HFF-Myc (cell line): ENCODE measurements at regions not wholly inside any gene's neighbourhood (a gene's known extent, or its start where the extent isn't known, plus 50 kb on each side); places are given as distances from the start of the nearest gene placed in this dataset.

Experiments
- DNase-seq: peaks from one replicate; pipeline ENCODE4 v3.0.0-alpha.2; 2011; ENCODE audit warnings: low read depth; ENCODE audit errors: extremely low read depth
- H3K4me3 ChIP-seq: replicated peaks from 2 replicates; pipeline ENCODE4 v1.5.1; 2011; ENCODE audit warnings: low read depth, mild to moderate bottlenecking, control low read depth, low read length
- CTCF ChIP-seq: IDR thresholded peaks from 2 replicates; pipeline ENCODE4 v1.5.1; 2012; ENCODE audit warnings: mild to moderate bottlenecking, low read depth, low read length, control low read depth; ENCODE audit errors: missing control alignments

GRCh38 chr15:35768949-35769348, 223.0 kb upstream of the DPH6 start:
- DNase-seq = no peak
- no peak overlapping the region for H3K4me3 ChIP-seq
- TF ChIP-seq CTCF = no peak

- TF ChIP-seq CTCF = no peak
- no peak overlapping the region for H3K4me3 ChIP-seq
- DNase-seq = no peak
Observed at GRCh38 chr15:35769656-35770055, 223.7 kb upstream of the DPH6 start.

GRCh38 chr15:35771746-35772442, 225.9 kb upstream of the DPH6 start:
- no peak for TF ChIP-seq CTCF
- no peak for DNase-seq
- no peak overlapping the region for H3K4me3 ChIP-seq

GRCh38 chr15:35774653-35775052, 228.7 kb upstream of the DPH6 start:
- H3K4me3 ChIP-seq = no peak overlapping the region
- no peak for DNase-seq
- TF ChIP-seq CTCF = no peak

- H3K4me3 ChIP-seq = no peak overlapping the region
- TF ChIP-seq CTCF = no peak
- no peak for DNase-seq
Observed at GRCh38 chr15:35775471-35775870, 229.5 kb upstream of the DPH6 start.

- no peak for DNase-seq
- H3K4me3 ChIP-seq = no peak overlapping the region
- TF ChIP-seq CTCF = no peak
Observed at GRCh38 chr15:35777061-35777460, 231.1 kb upstream of the DPH6 start.

- no peak overlapping the region for H3K4me3 ChIP-seq
- DNase-seq = no peak
- no peak for TF ChIP-seq CTCF
Observed at GRCh38 chr15:35783203-35783602, 237.2 kb upstream of the DPH6 start.
